A549 (cell line): ENCODE measurements at regions not wholly inside any gene's neighbourhood (a gene's known extent, or its start where the extent isn't known, plus 50 kb on each side); places are given as distances from the start of the nearest gene placed in this dataset.
A peak's percentile ranks its signal among the peaks of the same experiment; 100 is the strongest.
"Not testable (repeated sequence)": the region's sequence is repeated elsewhere in the genome, so short reads cannot be mapped to it uniquely, and the experiment has no call there.

Source experiments
- ATAC-seq, 2 experiments: fragments of 200-7000 bp in 1 of 2; fragments of >200 bp in 1 of 2; cut with Nextera tagmentation in 1 of 2; cut with Tn5 transposase in 1 of 2; 3 replicates each; pipeline versions ENCODE4 v1.8.0 to v1.9.1; 2018 to 2020; ENCODE audit warnings: mild to moderate bottlenecking in 1 of 2, moderate library complexity in 1 of 2
- CTCF ChIA-PET: fragments of 300-600 bp; sonication (Branson Sonifier 250); formaldehyde crosslinking; extraction: SDS; loops from one replicate; lab custom pipeline; 2021; ENCODE audit warnings: antibody characterized with exemption, inconsistent platforms; lab: Yijun Ruan, JAX
- POLR2A ChIA-PET: fragments of 350-600 bp; formaldehyde crosslinking; extraction: SDS; loops from one replicate; lab custom pipeline; 2021; ENCODE audit warnings: antibody characterized with exemption, inconsistent platforms; lab: Yijun Ruan, JAX
- DNase-seq, 2 experiments: peaks; one replicate each; pipeline versions ENCODE4 v3.0.0 to v3.0.0-alpha.2; 2011 to 2016; ENCODE audit warnings: low read depth in 1 of 2, low spot score in 1 of 2
- FAIRE-seq: peaks from 2 replicates; lab custom pipeline; 2011; peaks lifted over from hg19 to GRCh38; lab: Jason Lieb, UNC
- H3K27ac ChIP-seq, 2 experiments: fragments of >200 bp; sonication (Bioruptor Twin); formaldehyde crosslinking; 3 replicates each; pipeline ENCODE4 v1.5.1; 2016 to 2017
- H3K4me1 ChIP-seq: fragments of >200 bp; sonication (Bioruptor Twin); formaldehyde crosslinking; 3 replicates; pipeline ENCODE4 v1.6.1; 2016
- H3K4me2 ChIP-seq: fragments of >200 bp; sonication (Bioruptor Twin); formaldehyde crosslinking; 3 replicates; pipeline ENCODE4 v1.6.1; 2016
- H3K4me3 ChIP-seq: fragments of >200 bp; sonication (Bioruptor Twin); formaldehyde crosslinking; 3 replicates; pipeline ENCODE4 v1.5.1; 2016
- H3K9me3 ChIP-seq: fragments of >200 bp; sonication (Bioruptor Twin); formaldehyde crosslinking; 3 replicates; pipeline ENCODE4 v1.6.1; 2016
- CHD2 ChIP-seq: fragments of 150-350 bp; IDR thresholded peaks from 2 replicates; pipeline ENCODE4 v1.6.1; 2014; ENCODE audit warnings: low read length; ENCODE audit not compliant: partially characterized antibody
- EHMT2 ChIP-seq: fragments of 200-600 bp; sonication (generic); IDR thresholded peaks from 2 replicates; pipeline ENCODE4 v1.6.1; 2016; ENCODE audit warnings: antibody characterized with exemption, low read depth, mild to moderate bottlenecking, moderate library complexity
- FOSL2 ChIP-seq, 2 experiments: fragments of 450-650 bp in 1 of 2; fragments of >200 bp in 1 of 2; sonication (Bioruptor Twin) in 1 of 2; formaldehyde crosslinking; IDR thresholded peaks; 2 replicates each; pipeline versions ENCODE4 v1.5.0 to v1.6.1; 2016 to 2020; ENCODE audit warnings: mild to moderate bottlenecking in 1 of 2, moderate library complexity in 1 of 2
- FOXS1 ChIP-seq: fragments of 250-450 bp; sonication (Bioruptor Pico); IDR thresholded peaks from 2 replicates; pipeline ENCODE4 v1.5.0; 2020; ENCODE audit warnings: mild to moderate bottlenecking, moderate library complexity
- HOXB13 ChIP-seq: fragments of 250-450 bp; sonication (Bioruptor Pico); IDR thresholded peaks from 2 replicates; pipeline ENCODE4 v1.5.0; 2020; ENCODE audit warnings: low read depth, mild to moderate bottlenecking, moderate library complexity
- JUNB ChIP-seq: fragments of >200 bp; sonication (Bioruptor Twin); formaldehyde crosslinking; IDR thresholded peaks from 2 replicates; pipeline ENCODE4 v1.6.1; 2016
- MAFK ChIP-seq: fragments of 450-650 bp; IDR thresholded peaks from 2 replicates; pipeline ENCODE4 v1.6.1; 2014; ENCODE audit not compliant: partially characterized antibody
- NFE2L2 ChIP-seq: fragments of 150-350 bp; conservative IDR thresholded peaks from 2 replicates; pipeline ENCODE4 v1.6.1; 2014; ENCODE audit warnings: low read length
- NPAS2 ChIP-seq: fragments of 250-450 bp; sonication (Bioruptor Pico); IDR thresholded peaks from 2 replicates; pipeline ENCODE4 v1.8.0; 2022; ENCODE audit warnings: mild to moderate bottlenecking, moderate library complexity, borderline replicate concordance
- NR3C1 ChIP-seq: fragments of >200 bp; sonication (Bioruptor Twin); formaldehyde crosslinking; IDR thresholded peaks from 3 replicates; pipeline ENCODE4 v1.6.1; 2017
- RAD21 ChIP-seq, 2 experiments: fragments of >200 bp in 1 of 2; sonication (Bioruptor Twin) in 1 of 2; formaldehyde crosslinking in 1 of 2; IDR thresholded peaks in 1 of 2; conservative IDR thresholded peaks in 1 of 2; 2 replicates in 1 of 2; 3 replicates in 1 of 2; pipeline ENCODE4 v1.6.1; 2012 to 2018; ENCODE audit warnings: inconsistent platforms in 1 of 2
- RARB ChIP-seq: fragments of 250-450 bp; sonication (Bioruptor Pico); IDR thresholded peaks from 2 replicates; pipeline ENCODE4 v1.8.0; 2021; ENCODE audit warnings: mild to moderate bottlenecking, moderate library complexity
- RCOR1 ChIP-seq: fragments of 150-350 bp; IDR thresholded peaks from 2 replicates; pipeline ENCODE4 v1.6.1; 2014; ENCODE audit warnings: antibody characterized with exemption, low read length, low read depth
- SMC3 ChIP-seq: fragments of >200 bp; sonication (Bioruptor Twin); formaldehyde crosslinking; IDR thresholded peaks from 3 replicates; pipeline ENCODE4 v1.6.1; 2018; ENCODE audit warnings: inconsistent platforms
- SREBF2 ChIP-seq: fragments of 450-650 bp; IDR thresholded peaks from 2 replicates; pipeline ENCODE4 v1.6.1; 2014; ENCODE audit warnings: mild to moderate bottlenecking, moderate library complexity
- TFCP2L1 ChIP-seq: fragments of 250-450 bp; sonication (Bioruptor Pico); IDR thresholded peaks from 2 replicates; pipeline ENCODE4 v1.5.0; 2021; ENCODE audit warnings: mild to moderate bottlenecking
- ZNF302 ChIP-seq: fragments of 250-450 bp; sonication (Bioruptor Pico); IDR thresholded peaks from 2 replicates; pipeline ENCODE4 v1.9.0; 2021; ENCODE audit warnings: inconsistent platforms, mild to moderate bottlenecking, moderate library complexity
- WGBS: methylation state at CpG from one replicate; pipeline ENCODE4 v1.1.6; 2017; ENCODE audit errors: missing lambda C conversion rate; 5-methylcytosine and 5-hydroxymethylcytosine counted together
- TF ChIP-seq, protein P1 (sequence below): IDR thresholded peaks from 2 replicates; pipeline ENCODE4 v1.6.1; 2012
- TF ChIP-seq, protein P2 (sequence below): fragments of 450-650 bp; IDR thresholded peaks from 2 replicates; pipeline ENCODE4 v1.6.1; 2014; ENCODE audit warnings: antibody characterized with exemption
- TF ChIP-seq, protein P3 (sequence below): fragments of 250-450 bp; sonication (Bioruptor Pico); IDR thresholded peaks from 2 replicates; pipeline ENCODE4 v1.5.0; 2021; ENCODE audit warnings: mild to moderate bottlenecking, moderate library complexity, borderline replicate concordance

- no peak for ATAC-seq
- TF ChIP-seq MAFK, result no peak
- no peak for TF ChIP-seq NR3C1
- TF ChIP-seq FOXS1 (CRISPR knock-in tag), result no peak
- TF ChIP-seq JUNB, result no peak
- Histone ChIP-seq H3K27ac (peak overlapping the region; percentile 45 to 56; a peak in 5 of 6 replicates), H3K4me2 (no peak overlapping the region), H3K9me3 (peaks cover 6% of the 10 kb centered on the region; the same call in 2 of the 3 replicates), H3K4me3 (no peak overlapping the region), H3K4me1 (peaks cover 21% of the 10 kb centered on the region)
- CTCF ChIA-PET, result interaction anchor here (1.1 to 21.4 kb wide), 10 partner anchors 8 to 273 kb away, joined by 3 to 664 read pairs (median 4); no protein-coding TSS in a partner anchor
- FAIRE-seq, result no peak
- 81% methylated on average over 14 of the region's 14 CpGs for WGBS
- POLR2A ChIA-PET, result no interaction called here
- no peak for DNase-seq
Measured at GRCh38 chr11:12058425-12059115, 50.1 kb upstream of the DKK3 start.

DNA sequence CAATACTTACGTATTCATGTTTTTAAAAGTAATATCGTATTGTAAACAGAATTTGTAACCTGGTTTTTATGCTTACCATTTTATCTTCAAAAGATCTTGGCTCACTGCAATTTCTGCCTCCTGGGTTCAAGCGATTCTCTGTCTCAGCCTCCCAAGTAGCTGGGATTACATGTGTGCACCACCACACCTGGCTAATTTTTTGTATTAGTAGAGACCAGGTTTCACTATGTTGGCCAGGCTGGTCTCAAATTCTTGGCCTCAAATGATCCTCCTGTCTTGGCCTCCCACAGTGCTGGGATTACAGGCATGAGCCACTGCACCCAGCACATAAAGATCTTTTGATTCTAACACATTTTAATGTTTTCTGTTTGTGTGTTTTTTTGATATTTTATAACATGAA is 50.7 kb upstream of the DKK3 start:
- DNase-seq, POLR2A ChIA-PET, H3K4me2 ChIP-seq, ATAC-seq, FAIRE-seq, H3K4me3 ChIP-seq: not testable (repeated sequence)
- WGBS, result 95% methylated on average over 3 of the region's 3 CpGs
- CTCF ChIA-PET, result interaction anchor here (0.7 to 21.4 kb wide), 9 partner anchors 9 to 222 kb away, joined by 3 to 664 read pairs (median 6); no protein-coding TSS in a partner anchor
- H3K9me3 ChIP-seq, result peaks cover 12% of the 10 kb centered on the region
- H3K27ac ChIP-seq, result peak overlapping the region in 1 of 2 experiments; percentile 25; a peak in 1 of 6 replicates
- peaks cover 15% of the 10 kb centered on the region for H3K4me1 ChIP-seq

- WGBS, result 79% methylated on average over 4 of the region's 4 CpGs
Measured at GRCh38 chr11:12060385-12060985, 49.9 kb upstream of the MICAL2 start.

More at GRCh38 chr11:12060385-12060985, 49.9 kb upstream of the MICAL2 start:
- H3K4me1 ChIP-seq, result peaks cover 17% of the 10 kb centered on the region
- peak overlapping the region; percentile 56 to 78 for H3K27ac ChIP-seq
- ATAC-seq (no peak; a peak in 1 of 6 replicates), FAIRE-seq (no peak), DNase-seq (no peak)
- H3K4me3 ChIP-seq, result no peak overlapping the region
- TF ChIP-seq RCOR1 (no peak), TFCP2L1 (no peak), HOXB13 (CRISPR knock-in tag) (no peak), NPAS2 (CRISPR knock-in tag) (no peak), CHD2 (no peak), EHMT2 (no peak), SREBF2 (no peak), NFE2L2 (no peak), ZNF302 (CRISPR knock-in tag) (no peak), FOSL2 (IDR thresholded peaks at IDR 0.05) (no peak), FOSL2 (CRISPR knock-in tag; IDR thresholded peaks at IDR 0.05) (no peak), RAD21 (conservative IDR thresholded peaks at IDR 0.05 in 1 of 2, IDR thresholded peaks at IDR 0.05 in 1 of 2) (no peak), MAFK (no peak), SMC3 (no peak), FOXS1 (CRISPR knock-in tag) (no peak), RARB (CRISPR knock-in tag) (no peak)
- TF ChIP-seq, protein P1, sequence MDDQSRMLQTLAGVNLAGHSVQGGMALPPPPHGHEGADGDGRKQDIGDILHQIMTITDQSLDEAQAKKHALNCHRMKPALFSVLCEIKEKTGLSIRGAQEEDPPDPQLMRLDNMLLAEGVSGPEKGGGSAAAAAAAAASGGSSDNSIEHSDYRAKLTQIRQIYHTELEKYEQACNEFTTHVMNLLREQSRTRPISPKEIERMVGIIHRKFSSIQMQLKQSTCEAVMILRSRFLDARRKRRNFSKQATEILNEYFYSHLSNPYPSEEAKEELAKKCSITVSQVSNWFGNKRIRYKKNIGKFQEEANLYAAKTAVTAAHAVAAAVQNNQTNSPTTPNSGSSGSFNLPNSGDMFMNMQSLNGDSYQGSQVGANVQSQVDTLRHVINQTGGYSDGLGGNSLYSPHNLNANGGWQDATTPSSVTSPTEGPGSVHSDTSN, result no peak
- TF ChIP-seq, protein P2, sequence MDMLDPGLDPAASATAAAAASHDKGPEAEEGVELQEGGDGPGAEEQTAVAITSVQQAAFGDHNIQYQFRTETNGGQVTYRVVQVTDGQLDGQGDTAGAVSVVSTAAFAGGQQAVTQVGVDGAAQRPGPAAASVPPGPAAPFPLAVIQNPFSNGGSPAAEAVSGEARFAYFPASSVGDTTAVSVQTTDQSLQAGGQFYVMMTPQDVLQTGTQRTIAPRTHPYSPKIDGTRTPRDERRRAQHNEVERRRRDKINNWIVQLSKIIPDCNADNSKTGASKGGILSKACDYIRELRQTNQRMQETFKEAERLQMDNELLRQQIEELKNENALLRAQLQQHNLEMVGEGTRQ, result no peak
- TF ChIP-seq, protein P3, sequence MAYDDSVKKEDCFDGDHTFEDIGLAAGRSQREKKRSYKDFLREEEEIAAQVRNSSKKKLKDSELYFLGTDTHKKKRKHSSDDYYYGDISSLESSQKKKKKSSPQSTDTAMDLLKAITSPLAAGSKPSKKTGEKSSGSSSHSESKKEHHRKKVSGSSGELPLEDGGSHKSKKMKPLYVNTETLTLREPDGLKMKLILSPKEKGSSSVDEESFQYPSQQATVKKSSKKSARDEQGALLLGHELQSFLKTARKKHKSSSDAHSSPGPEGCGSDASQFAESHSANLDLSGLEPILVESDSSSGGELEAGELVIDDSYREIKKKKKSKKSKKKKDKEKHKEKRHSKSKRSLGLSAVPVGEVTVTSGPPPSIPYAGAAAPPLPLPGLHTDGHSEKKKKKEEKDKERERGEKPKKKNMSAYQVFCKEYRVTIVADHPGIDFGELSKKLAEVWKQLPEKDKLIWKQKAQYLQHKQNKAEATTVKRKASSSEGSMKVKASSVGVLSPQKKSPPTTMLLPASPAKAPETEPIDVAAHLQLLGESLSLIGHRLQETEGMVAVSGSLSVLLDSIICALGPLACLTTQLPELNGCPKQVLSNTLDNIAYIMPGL (CRISPR knock-in tag), result no peak
- CTCF ChIA-PET, result interaction anchor here (0.9 to 21.4 kb wide), 11 partner anchors 10 to 221 kb away, joined by 3 to 664 read pairs (median 6); no protein-coding TSS in a partner anchor
- H3K4me2 ChIP-seq, result no peak overlapping the region
- H3K9me3 ChIP-seq, result peaks cover 25% of the 10 kb centered on the region
- POLR2A ChIA-PET, result no interaction called here
